Peyer's patch (tissue), 4 donors: ENCODE measurements at regions not wholly inside any gene's neighbourhood (a gene's known extent, or its start where the extent isn't known, plus 50 kb on each side); places are given as distances from the start of the nearest gene placed in this dataset.

Experiments used
- POLR2A ChIP-seq, 2 donors: fragments of 450-650 bp; IDR thresholded peaks; one replicate each; pipeline ENCODE4 v1.5.1; 2017; ENCODE audit warnings: antibody characterized with exemption in 2 of 2, mild to moderate bottlenecking in 2 of 2, moderate library complexity in 2 of 2
- TF ChIP-seq, protein P1 (sequence below), 6 experiments: fragments of 450-650 bp in 4 of 6; fragments of 200-600 bp in 2 of 6; sonication (generic) in 1 of 6; IDR thresholded peaks; one replicate each; pipeline ENCODE4 v1.5.1; 2017 to 2019; ENCODE audit warnings: antibody characterized with exemption in 6 of 6, mild to moderate bottlenecking in 3 of 6, moderate library complexity in 1 of 6

GRCh38 chr1:84089867-84090266 lies 54.2 kb upstream of the PRKACB start:
- TF ChIP-seq, protein P1, sequence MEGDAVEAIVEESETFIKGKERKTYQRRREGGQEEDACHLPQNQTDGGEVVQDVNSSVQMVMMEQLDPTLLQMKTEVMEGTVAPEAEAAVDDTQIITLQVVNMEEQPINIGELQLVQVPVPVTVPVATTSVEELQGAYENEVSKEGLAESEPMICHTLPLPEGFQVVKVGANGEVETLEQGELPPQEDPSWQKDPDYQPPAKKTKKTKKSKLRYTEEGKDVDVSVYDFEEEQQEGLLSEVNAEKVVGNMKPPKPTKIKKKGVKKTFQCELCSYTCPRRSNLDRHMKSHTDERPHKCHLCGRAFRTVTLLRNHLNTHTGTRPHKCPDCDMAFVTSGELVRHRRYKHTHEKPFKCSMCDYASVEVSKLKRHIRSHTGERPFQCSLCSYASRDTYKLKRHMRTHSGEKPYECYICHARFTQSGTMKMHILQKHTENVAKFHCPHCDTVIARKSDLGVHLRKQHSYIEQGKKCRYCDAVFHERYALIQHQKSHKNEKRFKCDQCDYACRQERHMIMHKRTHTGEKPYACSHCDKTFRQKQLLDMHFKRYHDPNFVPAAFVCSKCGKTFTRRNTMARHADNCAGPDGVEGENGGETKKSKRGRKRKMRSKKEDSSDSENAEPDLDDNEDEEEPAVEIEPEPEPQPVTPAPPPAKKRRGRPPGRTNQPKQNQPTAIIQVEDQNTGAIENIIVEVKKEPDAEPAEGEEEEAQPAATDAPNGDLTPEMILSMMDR (IDR thresholded peaks at IDR 0.05), result no peak
- TF ChIP-seq POLR2A (IDR thresholded peaks at IDR 0.05), result no peak
